Upper lobe of left lung (tissue), 6 donors: ENCODE measurements at regions not wholly inside any gene's neighbourhood (a gene's known extent, or its start where the extent isn't known, plus 50 kb on each side); places are given as distances from the start of the nearest gene placed in this dataset.

Experiments
- ATAC-seq, 2 donors: fragments of 200-7000 bp; cut with Tn5 transposase; one replicate each; pipeline ENCODE4 v1.9.1; 2022; ENCODE audit warnings: mild to moderate bottlenecking in 2 of 2, moderate library complexity in 2 of 2; ENCODE audit not compliant: low FRiP score in 2 of 2
- DNase-seq, 2 donors: peaks; one replicate each; pipeline ENCODE4 v3.0.0-alpha.2; 2019 to 2020
- H3K27ac ChIP-seq, 4 donors: fragments of 200-600 bp; sonication (generic); one replicate each; pipeline ENCODE4 v1.5.1; 2016 to 2019
- H3K27me3 ChIP-seq, 4 donors: fragments of 200-600 bp; sonication (generic); one replicate each; pipeline ENCODE4 v1.5.1; 2017 to 2019
- H3K36me3 ChIP-seq, 4 donors: fragments of 200-600 bp; sonication (generic); one replicate each; pipeline ENCODE4 v1.5.1; 2016 to 2019
- H3K4me1 ChIP-seq, 4 donors: fragments of 200-600 bp; sonication (generic); one replicate each; pipeline ENCODE4 v1.5.1; 2018 to 2019
- H3K4me3 ChIP-seq, 4 donors: fragments of 200-600 bp; sonication (generic); one replicate each; pipeline ENCODE4 v1.5.1; 2017 to 2019; ENCODE audit warnings: mild to moderate bottlenecking in 2 of 4, moderate library complexity in 1 of 4
- H3K9me3 ChIP-seq, 4 donors: fragments of 200-600 bp; sonication (generic); one replicate each; pipeline ENCODE4 v1.5.1; 2018 to 2019
- EP300 ChIP-seq, 4 donors: sonication (generic); formaldehyde crosslinking; IDR thresholded peaks; one replicate each; pipeline ENCODE4 v1.5.1; 2017; ENCODE audit warnings: antibody characterized with exemption in 4 of 4, control low read depth in 2 of 4
- POLR2A ChIP-seq, 4 donors: fragments of 450-650 bp; IDR thresholded peaks; one replicate each; pipeline ENCODE4 v1.5.1; 2016 to 2017; ENCODE audit warnings: antibody characterized with exemption in 4 of 4, mild to moderate bottlenecking in 2 of 4
- POLR2AphosphoS5 ChIP-seq, 2 donors: sonication (generic); formaldehyde crosslinking; IDR thresholded peaks; one replicate each; pipeline ENCODE4 v1.5.1; 2017; ENCODE audit warnings: antibody characterized with exemption in 2 of 2
- WGBS, 2 donors: methylation state at CpG; one replicate each; pipeline ENCODE4 v1.1.5; 2017 to 2018; 5-methylcytosine and 5-hydroxymethylcytosine counted together
- TF ChIP-seq, protein P1 (sequence below), 6 experiments: fragments of 450-650 bp in 4 of 6; fragments of 200-600 bp in 2 of 6; sonication (generic) in 2 of 6; IDR thresholded peaks; one replicate each; pipeline ENCODE4 v1.5.1; 2016 to 2019; ENCODE audit warnings: antibody characterized with exemption in 6 of 6
- donor health status: DM: no; HTN: no; CAD: no; lungs with moderate emphysema.
- donor health status: DM: no; HTN: yes; CAD: no; lungs with severe emphysema.

DNA sequence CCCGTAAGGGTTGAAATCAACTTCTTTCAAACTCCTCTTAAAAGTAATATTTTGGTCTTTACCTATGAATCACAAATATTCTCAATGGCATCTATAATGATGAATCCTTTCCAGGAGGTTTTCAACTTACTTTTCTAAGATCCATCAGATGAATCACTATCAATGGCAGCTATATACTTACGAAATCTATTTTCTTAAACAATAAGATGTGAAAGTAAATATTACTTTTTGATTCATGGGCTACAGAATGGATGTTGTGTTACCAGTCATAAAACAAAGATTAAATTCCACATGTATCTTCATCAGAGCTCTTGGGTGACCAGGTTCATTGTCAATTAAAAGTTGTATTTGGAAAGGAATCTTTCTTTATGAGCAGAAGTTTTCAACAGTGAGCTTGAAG is 1877.7 kb upstream of the ACO1 start:
- no peak for TF ChIP-seq POLR2A (IDR thresholded peaks at IDR 0.05)
- TF ChIP-seq EP300 (IDR thresholded peaks at IDR 0.05), result no peak
- TF ChIP-seq, protein P1, sequence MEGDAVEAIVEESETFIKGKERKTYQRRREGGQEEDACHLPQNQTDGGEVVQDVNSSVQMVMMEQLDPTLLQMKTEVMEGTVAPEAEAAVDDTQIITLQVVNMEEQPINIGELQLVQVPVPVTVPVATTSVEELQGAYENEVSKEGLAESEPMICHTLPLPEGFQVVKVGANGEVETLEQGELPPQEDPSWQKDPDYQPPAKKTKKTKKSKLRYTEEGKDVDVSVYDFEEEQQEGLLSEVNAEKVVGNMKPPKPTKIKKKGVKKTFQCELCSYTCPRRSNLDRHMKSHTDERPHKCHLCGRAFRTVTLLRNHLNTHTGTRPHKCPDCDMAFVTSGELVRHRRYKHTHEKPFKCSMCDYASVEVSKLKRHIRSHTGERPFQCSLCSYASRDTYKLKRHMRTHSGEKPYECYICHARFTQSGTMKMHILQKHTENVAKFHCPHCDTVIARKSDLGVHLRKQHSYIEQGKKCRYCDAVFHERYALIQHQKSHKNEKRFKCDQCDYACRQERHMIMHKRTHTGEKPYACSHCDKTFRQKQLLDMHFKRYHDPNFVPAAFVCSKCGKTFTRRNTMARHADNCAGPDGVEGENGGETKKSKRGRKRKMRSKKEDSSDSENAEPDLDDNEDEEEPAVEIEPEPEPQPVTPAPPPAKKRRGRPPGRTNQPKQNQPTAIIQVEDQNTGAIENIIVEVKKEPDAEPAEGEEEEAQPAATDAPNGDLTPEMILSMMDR (IDR thresholded peaks at IDR 0.05), result no peak
- no peak for TF ChIP-seq POLR2AphosphoS5 (IDR thresholded peaks at IDR 0.05)
- Histone ChIP-seq H3K4me1 (no peaks in the 10 kb centered on the region), H3K27ac (no peak overlapping the region), H3K36me3 (no peaks in the 10 kb centered on the region), H3K27me3 (no peaks in the 10 kb centered on the region), H3K9me3 (no peaks in the 10 kb centered on the region), H3K4me3 (no peak overlapping the region)
- 85 to 92% methylated on average over 2 of the region's 2 CpGs for WGBS, 2 donors
- DNase-seq, result no peak
- no peak for ATAC-seq

DNA sequence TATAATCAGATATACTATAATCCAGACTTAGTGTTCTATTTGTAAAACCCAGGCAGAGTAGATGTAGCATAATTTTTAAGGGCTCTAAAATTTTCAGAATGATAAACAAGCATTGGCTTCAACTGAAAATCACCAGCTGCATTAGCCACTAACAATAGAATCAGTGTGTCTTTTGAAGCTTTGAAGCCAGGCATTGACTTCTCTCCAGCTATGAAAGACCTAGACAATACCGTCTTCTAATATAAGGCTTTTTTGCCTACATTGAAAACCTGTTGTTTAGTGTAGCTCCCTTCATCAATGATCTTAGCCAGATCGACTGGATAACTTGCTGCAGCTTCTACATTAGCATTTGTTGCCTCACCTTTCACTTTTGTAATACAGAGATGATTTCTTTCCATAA is 1877.3 kb upstream of the ACO1 start:
- Histone ChIP-seq H3K27me3 (no peaks in the 10 kb centered on the region), H3K4me3 (no peak overlapping the region), H3K4me1 (no peaks in the 10 kb centered on the region), H3K9me3 (no peaks in the 10 kb centered on the region), H3K27ac (no peak overlapping the region), H3K36me3 (no peaks in the 10 kb centered on the region)
- TF ChIP-seq, protein P1 (IDR thresholded peaks at IDR 0.05), result no peak
- no peak for TF ChIP-seq EP300 (IDR thresholded peaks at IDR 0.05)
- no peak for TF ChIP-seq POLR2A (IDR thresholded peaks at IDR 0.05)
- no peak for TF ChIP-seq POLR2AphosphoS5 (IDR thresholded peaks at IDR 0.05)
- WGBS, 2 donors, result 73 to 77% methylated on average over 2 of the region's 2 CpGs
- no peak for ATAC-seq
- DNase-seq, result no peak

DNA sequence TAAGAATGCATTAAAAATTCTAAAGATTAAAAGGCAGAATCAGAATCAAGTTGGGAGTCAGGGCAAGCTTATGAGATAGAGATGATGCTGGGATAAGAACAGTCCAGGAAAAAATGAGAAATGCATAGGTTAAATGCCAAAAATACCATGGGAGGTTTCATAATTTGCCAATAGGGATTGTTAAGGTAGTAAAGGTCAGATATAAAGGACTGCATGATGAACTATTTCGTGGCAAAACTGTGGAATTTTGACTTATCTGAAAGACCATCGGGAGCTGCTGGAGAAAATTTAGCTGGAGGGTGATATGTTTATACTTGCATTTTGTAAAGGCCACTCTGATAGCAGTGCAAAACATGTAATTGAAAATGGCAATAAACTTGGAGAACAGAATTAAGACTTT is 1872.8 kb upstream of the ACO1 start:
- H3K27me3 ChIP-seq, result no peaks in the 10 kb centered on the region
- no peak for DNase-seq
- H3K36me3 ChIP-seq, result no peaks in the 10 kb centered on the region
- no peak overlapping the region for H3K27ac ChIP-seq
- no peak for ATAC-seq
- no peaks in the 10 kb centered on the region for H3K4me1 ChIP-seq
- H3K9me3 ChIP-seq, result no peaks in the 10 kb centered on the region
- WGBS, 2 donors, result 51 to 64% methylated on average over 2 of the region's 2 CpGs
- no peak overlapping the region for H3K4me3 ChIP-seq
- TF ChIP-seq EP300 (IDR thresholded peaks at IDR 0.05), result no peak
- TF ChIP-seq POLR2AphosphoS5 (IDR thresholded peaks at IDR 0.05), result no peak
- TF ChIP-seq, protein P1 (IDR thresholded peaks at IDR 0.05), result no peak
- TF ChIP-seq POLR2A (IDR thresholded peaks at IDR 0.05), result no peak

DNA sequence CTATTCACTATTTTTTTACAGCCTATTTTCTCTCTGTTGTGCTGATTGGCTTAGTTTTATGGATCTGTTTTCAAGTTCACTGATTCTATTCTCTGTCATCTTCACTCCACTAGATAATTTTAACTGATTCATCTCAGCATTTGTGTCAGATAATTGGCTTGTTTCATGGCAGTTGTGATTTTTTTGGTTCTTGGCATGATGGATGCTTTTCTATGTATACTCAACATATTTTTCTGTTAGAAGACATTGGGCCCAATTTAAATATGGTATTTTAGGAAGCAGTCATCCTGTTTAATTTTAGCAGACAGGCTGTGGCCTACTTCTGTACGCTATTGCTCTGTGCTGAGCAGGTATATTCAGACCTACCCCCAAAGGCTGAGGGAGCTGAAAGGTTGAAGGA is 1865.3 kb upstream of the ACO1 start:
- no peak for TF ChIP-seq POLR2A (IDR thresholded peaks at IDR 0.05)
- TF ChIP-seq, protein P1 (IDR thresholded peaks at IDR 0.05), result no peak
- TF ChIP-seq POLR2AphosphoS5 (IDR thresholded peaks at IDR 0.05), result no peak
- no peak for TF ChIP-seq EP300 (IDR thresholded peaks at IDR 0.05)
- H3K9me3 ChIP-seq, result no peaks in the 10 kb centered on the region
- no peaks in the 10 kb centered on the region for H3K4me1 ChIP-seq
- H3K4me3 ChIP-seq, result no peak overlapping the region
- no peaks in the 10 kb centered on the region for H3K36me3 ChIP-seq
- WGBS, 2 donors, result 88 to 93% methylated on average over 1 of the region's 1 CpG
- no peak overlapping the region for H3K27ac ChIP-seq
- ATAC-seq, result no peak
- no peak for DNase-seq
- no peaks in the 10 kb centered on the region for H3K27me3 ChIP-seq

DNA sequence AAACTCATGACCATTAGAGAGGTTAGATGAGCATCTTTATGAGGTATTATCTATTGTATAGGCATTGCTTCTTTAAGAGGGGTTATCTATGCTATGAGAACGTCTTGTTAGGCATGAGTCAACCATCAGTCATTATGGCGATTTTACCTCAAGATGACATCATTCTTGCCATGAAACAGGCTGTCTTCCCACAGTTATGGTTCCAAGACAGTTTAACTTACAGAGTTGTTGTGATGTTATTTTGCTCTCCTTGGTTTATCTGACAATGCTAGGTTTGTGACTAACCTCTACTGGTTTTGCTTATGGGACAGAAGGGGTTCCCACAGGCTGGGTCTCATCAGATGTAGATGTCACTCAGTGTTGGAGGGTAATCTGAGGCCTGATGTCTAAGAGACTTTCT is 1864.7 kb upstream of the ACO1 start:
- ATAC-seq (no peak), DNase-seq (no peak)
- Histone ChIP-seq H3K4me1 (no peaks in the 10 kb centered on the region), H3K27ac (no peak overlapping the region), H3K36me3 (no peaks in the 10 kb centered on the region), H3K4me3 (no peak overlapping the region), H3K27me3 (no peaks in the 10 kb centered on the region), H3K9me3 (no peaks in the 10 kb centered on the region)
- WGBS, 2 donors, result 59 to 71% methylated on average over 2 of the region's 2 CpGs
- TF ChIP-seq EP300 (IDR thresholded peaks at IDR 0.05), result no peak
